Ectodermal cell (in vitro differentiated cells): ENCODE measurements at regions not wholly inside any gene's neighbourhood (a gene's known extent, or its start where the extent isn't known, plus 50 kb on each side); places are given as distances from the start of the nearest gene placed in this dataset.

ENCODE experiments used
- H3K27ac ChIP-seq: 2 replicates; pipeline ENCODE4 v1.7.0; 2013; ENCODE audit warnings: mild to moderate bottlenecking, low read depth, low read length; ENCODE audit not compliant: insufficient read depth, poor library complexity, severe bottlenecking
- H3K27me3 ChIP-seq: 2 replicates; pipeline ENCODE4 v1.7.0; 2013; ENCODE audit warnings: mild to moderate bottlenecking, low read length; ENCODE audit not compliant: insufficient read depth, control insufficient read depth, poor library complexity, severe bottlenecking
- H3K36me3 ChIP-seq: one replicate; pipeline ENCODE4 v1.7.0; 2013; ENCODE audit warnings: low read length; ENCODE audit not compliant: control insufficient read depth, insufficient read depth
- H3K4me1 ChIP-seq: one replicate; pipeline ENCODE4 v1.7.0; 2013; ENCODE audit warnings: low read length; ENCODE audit not compliant: control insufficient read depth, insufficient read depth
- H3K4me3 ChIP-seq: 2 replicates; pipeline ENCODE4 v1.7.0; 2013; ENCODE audit warnings: low read depth, low read length, control low read depth; ENCODE audit not compliant: insufficient read depth
- H3K9me3 ChIP-seq: 2 replicates; pipeline ENCODE4 v1.7.0; 2013; ENCODE audit warnings: mild to moderate bottlenecking, low read length, moderate library complexity; ENCODE audit not compliant: control insufficient read depth
- WGBS, 2 experiments: methylation state at CpG; one replicate each; pipeline ENCODE4 v1.1.7; 2013; ENCODE audit warnings: missing lambda C conversion rate in 2 of 2; 5-methylcytosine and 5-hydroxymethylcytosine counted together

- no peaks in the 10 kb centered on the region for H3K36me3 ChIP-seq
- no peaks in the 10 kb centered on the region for H3K9me3 ChIP-seq
- H3K27ac ChIP-seq = no peak overlapping the region
- H3K4me1 ChIP-seq = no peaks in the 10 kb centered on the region
- WGBS, 2 experiments = 91 to 97% methylated on average over 4 to 5 of the region's 5 CpGs
- no peaks in the 10 kb centered on the region for H3K27me3 ChIP-seq
- no peak overlapping the region for H3K4me3 ChIP-seq
Measured at GRCh38 chr12:68521321-68521839, 89.3 kb upstream of the RAP1B start.

DNA sequence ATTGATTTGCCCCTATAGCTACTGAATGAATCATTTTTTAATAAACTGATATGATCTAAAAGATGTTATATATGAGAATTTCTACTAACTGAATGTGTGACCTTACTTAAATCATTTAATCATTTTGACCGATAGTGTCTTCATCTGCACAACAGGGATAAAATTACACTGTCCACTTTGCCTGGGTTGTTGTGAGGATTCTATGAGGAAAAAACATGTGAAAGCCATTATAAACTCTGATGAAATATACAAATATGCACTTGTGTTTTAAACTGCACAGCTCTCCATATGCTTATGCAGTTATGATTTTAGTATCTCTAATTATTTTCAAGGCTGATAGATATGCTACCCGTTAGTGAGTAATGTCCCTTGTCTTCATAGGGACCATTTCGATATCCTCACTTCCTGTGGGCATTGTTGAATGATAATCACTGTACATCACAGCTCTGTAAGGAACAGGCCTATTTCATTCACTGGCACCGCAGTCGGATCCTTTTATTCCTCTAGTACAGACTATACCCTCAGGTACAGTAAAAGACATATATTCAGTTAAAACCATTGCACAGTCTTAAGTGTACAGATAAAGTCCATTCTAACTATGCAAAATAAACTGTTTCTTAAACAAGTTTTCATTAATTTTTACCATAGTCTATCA, 88.7 kb upstream of the RAP1B start:
- 88 to 89% methylated on average over 4 to 5 of the region's 5 CpGs for WGBS, 2 experiments
- Histone ChIP-seq H3K4me3 (no peak overlapping the region), H3K36me3 (no peaks in the 10 kb centered on the region), H3K9me3 (no peaks in the 10 kb centered on the region), H3K4me1 (no peaks in the 10 kb centered on the region), H3K27me3 (no peaks in the 10 kb centered on the region), H3K27ac (no peak overlapping the region)

DNA sequence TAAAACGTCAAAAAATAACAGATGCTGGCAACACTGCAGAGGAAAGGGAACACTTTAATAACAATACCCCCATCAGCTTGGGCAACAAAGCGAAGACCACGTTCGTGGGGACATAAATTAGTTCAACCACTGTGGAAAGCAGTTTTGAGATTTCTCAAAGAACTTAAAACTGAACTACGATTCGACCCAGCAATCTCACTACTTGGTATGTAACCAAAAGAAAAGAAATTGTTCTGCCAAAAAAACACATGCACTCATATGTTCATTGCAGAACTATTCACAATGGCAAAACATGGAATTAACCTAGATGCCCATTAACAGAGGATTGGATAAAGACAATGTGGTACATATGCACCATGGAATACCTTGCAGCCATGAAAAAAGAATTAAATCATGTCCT, 81.2 kb upstream of the RAP1B start:
- Histone ChIP-seq H3K27me3 (no peaks in the 10 kb centered on the region), H3K36me3 (no peaks in the 10 kb centered on the region), H3K4me1 (no peaks in the 10 kb centered on the region), H3K9me3 (no peaks in the 10 kb centered on the region), H3K4me3 (no peak overlapping the region), H3K27ac (no peak overlapping the region)
- WGBS, 2 experiments = 92 to 94% methylated on average over 6 of the region's 6 CpGs

GRCh38 chr12:68529869-68530268, 80.8 kb upstream of the RAP1B start:
- Histone ChIP-seq H3K4me3 (no peak overlapping the region), H3K27ac (no peak overlapping the region)
- 93 to 100% methylated on average over 1 to 4 of the region's 5 CpGs for WGBS, 2 experiments

GRCh38 chr12:68530299-68530698, 80.4 kb upstream of the RAP1B start:
- Histone ChIP-seq H3K27me3 (no peaks in the 10 kb centered on the region), H3K27ac (no peak overlapping the region), H3K4me3 (no peak overlapping the region), H3K9me3 (no peaks in the 10 kb centered on the region), H3K4me1 (no peaks in the 10 kb centered on the region), H3K36me3 (no peaks in the 10 kb centered on the region)
- 90 to 91% methylated on average over 3 to 4 of the region's 4 CpGs for WGBS, 2 experiments

More at GRCh38 chr12:68529869-68530268, 80.8 kb upstream of the RAP1B start:
- Histone ChIP-seq H3K4me1 (no peaks in the 10 kb centered on the region), H3K9me3 (no peaks in the 10 kb centered on the region), H3K36me3 (no peaks in the 10 kb centered on the region), H3K27me3 (no peaks in the 10 kb centered on the region)

GRCh38 chr12:68530965-68531364, 79.7 kb upstream of the RAP1B start:
- no peak overlapping the region for H3K27ac ChIP-seq
- H3K27me3 ChIP-seq = no peaks in the 10 kb centered on the region
- no peaks in the 10 kb centered on the region for H3K9me3 ChIP-seq
- H3K36me3 ChIP-seq = no peaks in the 10 kb centered on the region
- H3K4me3 ChIP-seq = no peak overlapping the region
- WGBS, 2 experiments = 100% methylated on average over 1 of the region's 1 CpG; no CpG with 5 or more reads in 1 of the 2 experiments
- H3K4me1 ChIP-seq = no peaks in the 10 kb centered on the region

- WGBS, 2 experiments = 100% methylated on average over 1 of the region's 1 CpG; no CpG with 5 or more reads in 1 of the 2 experiments
- Histone ChIP-seq H3K9me3 (no peaks in the 10 kb centered on the region), H3K4me3 (no peak overlapping the region), H3K36me3 (no peaks in the 10 kb centered on the region), H3K4me1 (no peaks in the 10 kb centered on the region), H3K27me3 (no peaks in the 10 kb centered on the region), H3K27ac (no peak overlapping the region)
Measured at GRCh38 chr12:68532204-68532886, 78.4 kb upstream of the RAP1B start.

DNA sequence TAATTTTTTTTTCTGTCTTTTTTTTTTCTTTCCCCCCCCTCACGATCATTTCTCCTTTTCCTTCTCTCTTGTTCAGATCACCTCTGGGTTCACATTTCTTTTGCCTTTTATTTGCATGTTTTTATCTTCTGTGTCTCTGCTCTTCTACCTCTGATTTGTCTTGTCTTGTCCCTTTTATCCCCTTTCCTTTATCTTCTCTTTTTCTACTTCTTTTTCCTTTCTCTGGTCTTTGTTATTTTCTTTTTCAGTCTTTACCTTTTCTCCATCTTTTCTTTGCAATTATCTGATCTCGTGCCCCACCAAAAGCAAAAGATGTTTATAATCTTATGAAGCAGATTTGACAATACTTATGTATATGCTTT, 77.8 kb upstream of the RAP1B start:
- no peak overlapping the region for H3K4me3 ChIP-seq
- H3K9me3 ChIP-seq = no peaks in the 10 kb centered on the region
- no peaks in the 10 kb centered on the region for H3K36me3 ChIP-seq
- no peaks in the 10 kb centered on the region for H3K27me3 ChIP-seq
- H3K4me1 ChIP-seq = no peaks in the 10 kb centered on the region
- WGBS, 2 experiments = 85 to 86% methylated on average over 1 to 2 of the region's 2 CpGs
- no peak overlapping the region for H3K27ac ChIP-seq

DNA sequence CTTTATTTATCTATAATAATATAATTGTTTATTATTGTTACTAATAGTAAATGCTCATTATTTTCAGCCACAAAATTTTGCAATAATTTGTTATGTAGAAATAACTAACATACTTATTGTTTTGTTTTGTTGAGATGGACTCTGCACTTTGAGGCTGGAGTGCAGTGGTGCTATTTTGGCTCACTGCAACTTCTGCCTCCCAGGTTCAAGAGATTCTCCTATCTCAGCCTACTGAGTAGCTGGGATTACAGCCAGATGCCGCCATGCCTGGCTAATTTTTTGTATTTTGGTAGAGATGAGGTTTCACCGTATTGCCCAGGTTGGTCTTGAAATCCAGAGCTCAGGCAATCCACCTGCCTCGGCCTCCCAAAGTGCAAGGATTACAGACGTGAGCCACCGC, 76.6 kb upstream of the RAP1B start:
- H3K27me3 ChIP-seq = no peaks in the 10 kb centered on the region
- H3K4me3 ChIP-seq = no peak overlapping the region
- H3K4me1 ChIP-seq = no peaks in the 10 kb centered on the region
- no peak overlapping the region for H3K27ac ChIP-seq
- H3K9me3 ChIP-seq = no peaks in the 10 kb centered on the region
- WGBS, 2 experiments = 90 to 96% methylated on average over 4 to 5 of the region's 5 CpGs
- H3K36me3 ChIP-seq = no peaks in the 10 kb centered on the region

DNA sequence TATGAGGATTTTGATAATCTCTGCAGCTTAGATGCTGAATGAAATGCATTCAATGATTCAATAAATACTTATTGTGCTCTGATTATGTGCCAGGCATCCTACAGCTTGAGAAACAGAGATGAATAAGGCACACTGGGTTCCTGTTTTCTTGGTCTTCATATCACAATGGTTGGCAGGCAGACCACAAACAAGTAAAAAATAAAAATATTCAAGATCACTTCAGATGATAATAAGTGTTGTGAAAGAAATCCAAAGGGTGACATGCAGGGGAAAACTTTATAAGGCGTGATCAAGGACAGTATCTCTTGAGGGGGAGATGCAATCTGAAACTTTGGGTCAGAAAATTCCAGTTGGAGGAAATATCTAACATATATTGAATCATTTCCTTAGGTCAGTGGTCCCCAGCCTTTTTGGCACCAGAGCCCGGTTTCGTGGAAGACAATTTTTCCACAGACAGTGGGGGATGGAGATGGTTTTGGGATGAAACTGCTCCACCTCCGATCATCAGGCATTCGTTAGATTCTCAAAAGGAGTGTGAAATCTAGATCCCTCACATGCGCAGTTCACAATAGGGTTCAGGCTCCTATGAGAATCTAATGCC, 73.7 kb upstream of the RAP1B start:
- no peaks in the 10 kb centered on the region for H3K27me3 ChIP-seq
- 87 to 92% methylated on average over 6 of the region's 6 CpGs for WGBS, 2 experiments
- H3K27ac ChIP-seq = no peak overlapping the region

More for the DNA sequence above, 73.7 kb upstream of the RAP1B start:
- Histone ChIP-seq H3K4me3 (no peak overlapping the region), H3K4me1 (no peaks in the 10 kb centered on the region), H3K9me3 (no peaks in the 10 kb centered on the region), H3K36me3 (no peaks in the 10 kb centered on the region)
